Heart left ventricle (tissue), 16 donors: ENCODE measurements at regions not wholly inside any gene's neighbourhood (a gene's known extent, or its start where the extent isn't known, plus 50 kb on each side); places are given as distances from the start of the nearest gene placed in this dataset.

Experiments
- ATAC-seq, 4 donors: fragments of 200-7000 bp; cut with Tn5 transposase; one replicate each; pipeline ENCODE4 v1.9.1; 2020 to 2022; ENCODE audit warnings: moderate library complexity in 4 of 4, mild to moderate bottlenecking in 3 of 4, moderate number of reproducible peaks in 1 of 4
- DNase-seq, 5 donors: peaks; one replicate each; pipeline ENCODE4 v3.0.0-alpha.2; 2020
- H3K27ac ChIP-seq, 12 donors: fragments of 200-600 bp; sonication (generic) in 4 of 12; one replicate each; pipeline versions ENCODE4 v1.5.0 to v1.8.0; 2016 to 2022; ENCODE audit warnings: mild to moderate bottlenecking in 2 of 12
- H3K27me3 ChIP-seq, 9 donors: fragments of 200-600 bp; sonication (generic) in 2 of 9; one replicate each; pipeline versions ENCODE4 v1.5.1 to v1.8.0; 2016 to 2022; ENCODE audit warnings: mild to moderate bottlenecking in 3 of 9
- H3K36me3 ChIP-seq, 9 donors: fragments of 200-600 bp; sonication (generic) in 2 of 9; one replicate each; pipeline versions ENCODE4 v1.5.0 to v1.8.0; 2018 to 2022; ENCODE audit warnings: mild to moderate bottlenecking in 2 of 9
- H3K4me1 ChIP-seq, 12 donors: fragments of 200-600 bp; sonication (generic) in 4 of 12; one replicate each; pipeline versions ENCODE4 v1.5.0 to v1.8.0; 2016 to 2022; ENCODE audit warnings: mild to moderate bottlenecking in 3 of 12
- H3K4me3 ChIP-seq, 12 donors: fragments of 200-600 bp; sonication (generic) in 4 of 12; one replicate each; pipeline versions ENCODE4 v1.5.0 to v1.8.0; 2017 to 2022; ENCODE audit warnings: mild to moderate bottlenecking in 9 of 12, moderate library complexity in 4 of 12
- H3K9me3 ChIP-seq, 12 donors: fragments of 200-600 bp; sonication (generic) in 4 of 12; one replicate each; pipeline versions ENCODE4 v1.5.0 to v1.8.0; 2016 to 2022; ENCODE audit warnings: mild to moderate bottlenecking in 1 of 12
- POLR2A ChIP-seq, 2 donors: fragments of 450-650 bp; IDR thresholded peaks; one replicate each; pipeline ENCODE4 v1.6.1; 2017; ENCODE audit warnings: antibody characterized with exemption in 2 of 2, mild to moderate bottlenecking in 2 of 2, moderate library complexity in 2 of 2
- WGBS, 4 donors: extraction: QIAGEN DNeasy Blood & Tissue Kit in 2 of 4; methylation state at CpG; one replicate each; pipeline versions ENCODE4 v1.1.5 to v1.1.7; 2013 to 2018; 5-methylcytosine and 5-hydroxymethylcytosine counted together
- intact Hi-C, 10 donors: fragments of 100-400 bp; cut with DNase I; formaldehyde crosslinking; loops; one replicate each; pipeline versions ENCODE4 v1.11.1 to v1.14.2; 2022
- TF ChIP-seq, protein P1 (sequence below), 12 donors: fragments of 200-600 bp; sonication (generic) in 4 of 12; IDR thresholded peaks; one replicate each; pipeline versions ENCODE4 v1.5.0 to v1.8.0; 2018 to 2022; ENCODE audit warnings: antibody characterized with exemption in 12 of 12, mild to moderate bottlenecking in 5 of 12
- donor health status: ischemic (EF 13 %, LVEDD 7.1; RV severe dilation, severe dysfunction).
- donor health status: healthy with polysubstance abuse.
- donor health status: DM: no; HTN: yes; CAD: no.
- donor health status: DM: no; HTN: no; CAD: no.
- donor health status: ischemic (EF 25% LVEDD 6.9; RV normal size, moderate dysfunction).
- donor health status: ischemic (EF 25% LVEDD 5.7; RV mildly dilated, moderate dysfunction).
- donor health status: healthy.
- donor health status: DM: yes; HTN: yes; CAD: no.
- donor health status: ischemic (EF 35%, LVEDD 5.7; RV mildly dilated, moderate dysfunction).
- donor health status: nonischemic (EF 11% LVEDD 7.7; RV severe dilation, severe dysfunction).
- donor health status: DM: yes; HTN: yes; CAD: no.
- donor health status: PGD.
- donor health status: ischemic (EF 29% LVEDD 5.4; RV normal size, mild dysfunction).
- donor health status: nonischemic (EF 23%, LVEDD 6.1; RV moderate dilation, normal function).

GRCh38 chr10:71150796-71151195 is 61.6 kb upstream of the UNC5B start:
- intact Hi-C loops, result no loop called here
- no peak overlapping the region for H3K27ac ChIP-seq
- ATAC-seq (no peak), DNase-seq (no peak)
- no peaks in the 10 kb centered on the region for H3K27me3 ChIP-seq
- 56 to 87% (median 69%) methylated on average over 2 of the region's 2 CpGs for WGBS, 4 donors
- no peaks in the 10 kb centered on the region for H3K9me3 ChIP-seq
- TF ChIP-seq POLR2A (IDR thresholded peaks at IDR 0.05), result no peak
- TF ChIP-seq, protein P1, sequence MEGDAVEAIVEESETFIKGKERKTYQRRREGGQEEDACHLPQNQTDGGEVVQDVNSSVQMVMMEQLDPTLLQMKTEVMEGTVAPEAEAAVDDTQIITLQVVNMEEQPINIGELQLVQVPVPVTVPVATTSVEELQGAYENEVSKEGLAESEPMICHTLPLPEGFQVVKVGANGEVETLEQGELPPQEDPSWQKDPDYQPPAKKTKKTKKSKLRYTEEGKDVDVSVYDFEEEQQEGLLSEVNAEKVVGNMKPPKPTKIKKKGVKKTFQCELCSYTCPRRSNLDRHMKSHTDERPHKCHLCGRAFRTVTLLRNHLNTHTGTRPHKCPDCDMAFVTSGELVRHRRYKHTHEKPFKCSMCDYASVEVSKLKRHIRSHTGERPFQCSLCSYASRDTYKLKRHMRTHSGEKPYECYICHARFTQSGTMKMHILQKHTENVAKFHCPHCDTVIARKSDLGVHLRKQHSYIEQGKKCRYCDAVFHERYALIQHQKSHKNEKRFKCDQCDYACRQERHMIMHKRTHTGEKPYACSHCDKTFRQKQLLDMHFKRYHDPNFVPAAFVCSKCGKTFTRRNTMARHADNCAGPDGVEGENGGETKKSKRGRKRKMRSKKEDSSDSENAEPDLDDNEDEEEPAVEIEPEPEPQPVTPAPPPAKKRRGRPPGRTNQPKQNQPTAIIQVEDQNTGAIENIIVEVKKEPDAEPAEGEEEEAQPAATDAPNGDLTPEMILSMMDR (IDR thresholded peaks at IDR 0.05), result no peak
- no peaks in the 10 kb centered on the region for H3K4me1 ChIP-seq
- H3K36me3 ChIP-seq, result no peaks in the 10 kb centered on the region
- no peak overlapping the region for H3K4me3 ChIP-seq

GRCh38 chr10:71152043-71152442 is 60.3 kb upstream of the UNC5B start:
- Histone ChIP-seq H3K27me3 (no peaks in the 10 kb centered on the region), H3K4me1 (no peaks in the 10 kb centered on the region), H3K4me3 (no peak overlapping the region), H3K36me3 (no peaks in the 10 kb centered on the region), H3K9me3 (no peaks in the 10 kb centered on the region), H3K27ac (no peak overlapping the region)
- DNase-seq (no peak), ATAC-seq (no peak)
- TF ChIP-seq, protein P1 (IDR thresholded peaks at IDR 0.05), result no peak
- TF ChIP-seq POLR2A (IDR thresholded peaks at IDR 0.05), result no peak
- intact Hi-C loops, result no loop called here
- 41 to 60% (median 55%) methylated on average over 2 of the region's 2 CpGs for WGBS, 4 donors

- Histone ChIP-seq H3K27ac (no peak overlapping the region), H3K4me1 (no peaks in the 10 kb centered on the region), H3K27me3 (no peaks in the 10 kb centered on the region), H3K4me3 (no peak overlapping the region), H3K9me3 (no peaks in the 10 kb centered on the region), H3K36me3 (no peaks in the 10 kb centered on the region)
- 62 to 72% (median 67%) methylated on average over 2 of the region's 2 CpGs for WGBS, 4 donors
- DNase-seq (no peak), ATAC-seq (no peak)
- TF ChIP-seq, protein P1 (IDR thresholded peaks at IDR 0.05), result no peak
- no peak for TF ChIP-seq POLR2A (IDR thresholded peaks at IDR 0.05)
- intact Hi-C loops, result no loop called here
Observed at GRCh38 chr10:71156436-71156835, 55.9 kb upstream of the UNC5B start.

DNA sequence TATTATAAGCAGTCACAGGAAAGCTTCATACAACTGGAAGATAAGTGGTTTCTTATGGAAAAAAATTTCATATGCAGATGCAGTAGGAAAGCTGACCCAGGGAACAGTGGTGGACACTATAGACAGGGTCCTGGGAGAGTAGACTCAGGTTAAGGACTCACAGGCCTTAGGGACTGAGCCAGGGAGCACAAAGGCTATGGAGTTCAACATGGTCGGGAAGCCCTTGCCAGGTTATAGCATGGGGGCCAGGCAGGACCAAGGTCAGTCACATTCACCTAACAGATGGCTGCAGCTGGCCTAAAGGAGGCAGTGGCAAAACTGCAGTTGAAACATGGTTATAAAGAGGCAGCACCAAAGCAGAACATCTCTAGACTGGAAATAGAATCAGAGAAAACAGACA is 54.9 kb upstream of the UNC5B start:
- ATAC-seq (no peak), DNase-seq (no peak)
- no peaks in the 10 kb centered on the region for H3K9me3 ChIP-seq
- 73 to 93% (median 87%) methylated on average over 1 of the region's 1 CpG for WGBS, 4 donors
- no peaks in the 10 kb centered on the region for H3K36me3 ChIP-seq
- no peaks in the 10 kb centered on the region for H3K4me1 ChIP-seq
- TF ChIP-seq, protein P1 (IDR thresholded peaks at IDR 0.05), result no peak
- no peak for TF ChIP-seq POLR2A (IDR thresholded peaks at IDR 0.05)
- H3K27me3 ChIP-seq, result no peaks in the 10 kb centered on the region
- H3K27ac ChIP-seq, result no peak overlapping the region
- intact Hi-C loops, result no loop called here
- H3K4me3 ChIP-seq, result no peak overlapping the region
